NCI-H2081 treated with DMSO at 0.1 percent for 48 hours (cell line): ENCODE measurements at regions not wholly inside any gene's neighbourhood (a gene's known extent, or its start where the extent isn't known, plus 50 kb on each side); places are given as distances from the start of the nearest gene placed in this dataset.
"Not testable (repeated sequence)": the region's sequence is repeated elsewhere in the genome, so short reads cannot be mapped to it uniquely, and the experiment has no call there.

Source experiments
- DNase-seq: peaks from one replicate; lab custom pipeline; 2025; lab: John Stamatoyannopoulos, UW

DNA sequence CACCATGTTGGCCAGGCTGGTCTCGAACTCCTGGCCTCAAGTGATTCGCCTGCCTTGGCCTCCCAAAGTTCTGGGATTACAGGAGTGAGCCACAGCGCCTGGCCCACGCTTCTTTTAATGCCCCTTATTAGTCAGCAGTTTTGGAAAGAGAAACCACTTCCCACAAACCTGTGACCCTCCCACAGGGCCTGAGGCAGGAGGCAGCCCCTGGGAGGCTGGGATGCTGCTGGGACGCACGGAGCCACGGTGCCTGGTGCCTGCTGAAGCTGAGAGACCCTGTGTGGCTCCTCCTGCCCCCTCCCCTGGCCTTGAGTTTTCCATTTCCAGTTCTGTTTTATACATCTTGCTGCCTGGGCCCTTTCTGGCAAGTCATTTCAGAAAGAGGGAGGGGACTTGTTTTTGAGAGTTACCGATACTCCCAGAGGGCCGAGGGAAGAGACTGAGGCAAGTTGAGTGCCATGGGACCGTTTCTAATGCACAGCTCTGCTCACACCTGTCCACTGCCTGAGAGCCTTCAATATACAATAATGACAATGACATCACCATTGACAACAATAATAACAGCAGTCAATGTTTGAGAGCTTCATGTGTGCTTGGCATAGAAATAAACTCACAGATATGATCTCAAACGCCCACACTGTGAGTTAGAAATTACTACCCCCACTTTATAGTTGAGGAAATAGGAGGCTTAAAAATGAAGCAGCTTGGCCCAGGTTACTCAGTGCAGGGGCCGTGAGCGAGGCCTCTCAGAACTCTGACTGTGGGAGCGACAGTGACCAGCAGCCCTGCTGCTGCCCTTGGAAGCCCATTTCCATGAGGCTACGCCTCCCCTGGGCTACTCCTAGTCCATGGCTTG is 78.1 kb upstream of the YWHAQ start:
- DNase-seq, result no peak

DNA sequence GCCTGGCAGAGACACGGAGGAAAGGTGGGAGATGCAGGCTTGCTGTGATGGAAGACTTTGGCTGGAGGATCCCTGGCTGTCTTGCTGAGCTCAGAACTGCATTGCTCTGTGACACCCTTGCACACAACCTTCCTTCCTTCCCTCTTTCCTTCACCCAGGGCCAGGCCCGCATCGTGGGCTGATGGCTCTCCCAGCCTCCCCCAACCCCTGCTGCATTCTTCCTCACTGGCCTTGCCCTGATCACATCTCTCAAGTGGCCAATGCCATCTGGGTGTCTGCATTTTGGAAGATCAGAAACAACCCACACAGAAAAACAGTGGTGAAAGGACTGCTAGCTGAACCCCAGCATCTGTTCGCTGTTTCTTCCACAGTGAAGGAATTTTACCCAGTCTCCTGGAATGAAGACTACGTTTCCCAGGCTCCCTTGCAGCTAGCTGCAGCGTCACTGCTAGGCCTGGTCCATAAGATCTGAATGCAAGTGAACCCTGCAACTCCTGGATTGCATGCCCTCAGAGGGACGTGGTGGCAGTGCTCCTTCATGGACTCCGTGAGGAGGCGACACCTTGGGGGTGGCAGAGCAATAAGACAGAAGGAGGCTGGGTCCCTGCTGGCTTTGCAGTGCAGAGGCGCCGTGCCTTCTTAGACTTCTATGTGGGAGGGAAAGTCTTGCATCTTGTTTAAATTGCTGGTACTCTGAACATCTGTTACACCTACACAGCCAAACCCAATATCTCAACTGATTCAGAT is 78.9 kb upstream of the YWHAQ start:
- DNase-seq, result no peak

DNA sequence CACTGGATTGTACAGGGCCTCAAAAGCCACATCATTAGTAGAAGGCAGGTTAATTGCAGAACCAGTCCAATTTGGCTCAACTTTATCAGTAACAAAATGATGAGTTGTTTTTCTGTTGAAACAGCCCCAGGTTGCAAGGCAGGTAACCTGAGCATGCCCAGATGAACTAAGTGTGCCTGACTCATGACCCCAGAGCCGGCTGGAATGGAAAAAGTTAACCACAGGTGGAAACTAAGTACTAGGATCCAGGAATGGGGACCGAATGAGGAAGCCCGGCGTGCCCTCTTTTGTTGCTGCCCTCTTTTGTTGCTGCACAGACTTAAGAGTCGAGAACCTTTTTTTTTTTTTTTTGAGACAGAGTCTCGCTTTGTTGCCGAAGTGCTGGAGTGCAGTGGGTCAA is 79.5 kb upstream of the YWHAQ start:
- DNase-seq, result no peak

- DNase-seq, result no peak
Observed at GRCh38 chr2:9712263-9712662, 81.5 kb upstream of the YWHAQ start.

- no peak for DNase-seq
Observed at GRCh38 chr2:9714630-9715214, 83.9 kb upstream of the YWHAQ start.

- no peak for DNase-seq
Observed at GRCh38 chr2:9715238-9715637, 84.4 kb upstream of the YWHAQ start.

GRCh38 chr2:9717886-9718451 is 87.2 kb upstream of the YWHAQ start:
- no peak for DNase-seq

GRCh38 chr2:9720352-9721093 is 89.7 kb upstream of the YWHAQ start:
- DNase-seq, result no peak

- DNase-seq, result no peak
Observed at GRCh38 chr2:9721344-9721743, 90.5 kb upstream of the YWHAQ start.

GRCh38 chr2:9722451-9722850 is 91.7 kb upstream of the YWHAQ start:
- no peak for DNase-seq

GRCh38 chr2:9724565-9724964 is 93.8 kb upstream of the YWHAQ start:
- DNase-seq, result no peak

DNA sequence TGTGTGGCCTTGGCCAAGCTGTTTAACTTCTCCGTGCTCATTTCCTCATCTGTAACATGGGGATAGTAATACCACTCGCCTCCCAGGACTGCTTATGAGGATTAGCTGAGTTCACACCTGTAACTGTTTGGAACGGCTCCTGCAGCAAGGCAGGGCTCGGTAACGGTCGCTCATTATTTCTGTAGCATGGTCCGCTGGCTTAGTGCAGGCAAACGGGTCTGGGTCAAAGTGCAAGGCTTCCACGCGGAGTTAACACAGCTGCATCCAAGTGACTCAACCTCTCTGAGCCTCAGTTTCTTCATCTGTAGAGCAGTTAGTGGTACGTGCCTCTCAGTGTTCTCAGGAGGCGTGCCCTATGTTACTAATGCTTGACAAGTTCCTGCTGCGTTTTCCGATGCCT is 94.3 kb upstream of the YWHAQ start:
- no peak for DNase-seq

DNA sequence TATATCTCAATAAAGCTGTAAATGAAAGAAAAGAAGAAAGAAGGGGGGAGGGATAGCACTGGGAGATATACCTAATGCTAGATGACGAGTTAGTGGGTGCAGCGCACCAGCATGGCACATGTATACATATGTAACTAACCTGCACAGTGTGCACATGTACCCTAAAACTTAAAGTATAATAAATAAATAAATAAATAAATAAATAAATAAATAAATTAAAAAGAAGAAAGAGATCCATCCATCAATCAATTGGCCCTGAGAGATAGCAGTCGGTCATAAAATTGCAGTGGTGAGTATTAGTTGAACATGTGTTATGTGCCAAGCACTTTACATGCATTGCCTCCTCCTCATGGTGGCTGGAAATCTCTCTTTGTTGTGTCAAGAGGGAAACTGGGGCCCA is 95.2 kb upstream of the YWHAQ start:
- not testable (repeated sequence) for DNase-seq

GRCh38 chr2:9730523-9730922 is 99.7 kb upstream of the YWHAQ start:
- DNase-seq, result not testable (repeated sequence)

GRCh38 chr2:9732824-9733223 is 102.0 kb upstream of the YWHAQ start:
- no peak for DNase-seq

DNA sequence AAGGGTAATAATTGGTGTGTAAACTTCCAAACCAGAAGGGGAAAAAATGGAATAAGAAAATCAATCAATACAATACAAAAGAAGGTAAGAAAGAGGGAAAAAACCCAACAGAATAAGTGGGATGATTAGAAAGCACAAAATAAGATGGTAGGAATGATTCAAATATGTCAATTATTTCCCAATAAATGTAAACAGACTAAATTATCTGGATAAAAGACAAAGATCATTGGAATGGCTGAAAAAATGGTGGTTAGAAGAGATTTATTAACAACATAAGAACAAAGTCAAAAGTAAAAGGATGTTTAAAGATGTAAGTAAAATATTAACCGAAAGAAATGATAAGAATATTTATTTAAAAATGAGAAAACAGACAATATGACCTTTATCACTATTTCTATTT is 103.5 kb upstream of the YWHAQ start:
- no peak for DNase-seq

GRCh38 chr2:9735335-9735734 is 104.5 kb upstream of the YWHAQ start:
- DNase-seq, result no peak

DNA sequence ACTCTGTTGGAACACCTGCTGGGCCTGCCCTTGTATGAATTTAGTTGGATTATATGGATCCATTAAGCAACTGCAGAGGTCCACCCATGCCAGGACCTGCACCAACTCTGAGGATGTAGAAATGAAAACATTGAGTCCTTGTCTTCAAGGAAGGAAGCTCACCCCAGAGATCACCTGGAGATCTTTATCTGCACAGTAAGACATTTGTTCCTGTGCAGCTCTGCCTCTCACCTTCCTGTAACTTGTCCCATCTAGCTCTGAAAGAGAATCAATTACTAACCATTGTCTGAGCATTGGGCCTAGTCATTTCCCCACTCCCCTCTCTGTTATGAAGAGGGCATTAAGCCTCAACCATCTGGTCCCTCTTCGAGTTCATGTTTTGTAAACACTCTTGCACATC is 105.2 kb upstream of the YWHAQ start:
- no peak for DNase-seq

DNA sequence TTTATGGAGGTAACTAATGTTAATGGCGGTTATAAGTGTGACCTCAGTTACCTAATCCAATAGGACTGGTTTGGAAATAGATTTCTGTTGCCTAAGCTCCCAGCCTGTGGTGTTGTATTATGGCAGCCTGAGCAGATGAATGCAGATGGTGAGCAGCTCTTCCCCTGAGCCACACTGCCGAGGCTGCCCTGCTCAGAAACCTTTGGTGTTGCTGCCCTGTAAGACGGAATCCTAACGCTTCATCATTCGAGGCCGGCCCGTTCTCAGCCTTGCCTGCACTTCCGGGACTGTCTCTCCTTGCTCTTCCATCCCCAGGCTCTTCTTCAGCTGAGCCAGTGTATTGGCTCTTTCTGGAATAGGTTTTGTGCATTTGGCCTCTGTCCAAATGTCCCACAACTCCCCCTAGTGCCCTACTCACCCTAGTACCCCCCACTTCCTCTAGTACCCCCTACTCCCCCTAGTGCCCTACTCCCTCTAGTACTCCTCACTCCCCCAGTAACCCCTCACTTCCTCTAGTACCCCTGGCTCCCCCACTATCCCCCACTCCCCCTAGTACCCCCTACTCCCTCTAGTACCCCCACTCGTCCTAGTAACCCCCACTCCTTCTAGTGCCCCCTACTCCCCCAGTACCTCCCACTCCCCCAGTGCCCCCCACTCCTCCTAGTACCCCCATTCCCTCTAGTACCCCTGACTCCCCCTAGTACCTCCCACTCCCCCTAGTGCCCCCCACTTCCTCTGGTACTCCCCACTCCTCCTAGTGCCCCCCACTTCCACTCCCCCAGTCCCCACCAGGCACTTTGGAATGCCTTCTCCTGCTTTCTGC is 106.0 kb upstream of the TAF1B start:
- no peak for DNase-seq

- DNase-seq, result no peak
Observed at GRCh38 chr2:9738062-9738461, 105.2 kb upstream of the TAF1B start.
